ENCODE measurements at regions not wholly inside any gene's neighbourhood (a gene's known extent, or its start where the extent isn't known, plus 50 kb on each side); places are given as distances from the start of the nearest gene placed in this dataset.
"Not testable (repeated sequence)": the region's sequence is repeated elsewhere in the genome, so short reads cannot be mapped to it uniquely, and the experiment has no call there.

GRCh38 chr14:101292448-101292847 lies 268.8 kb upstream of the DIO3 start:
- DNase-seq, result no peak

DNA sequence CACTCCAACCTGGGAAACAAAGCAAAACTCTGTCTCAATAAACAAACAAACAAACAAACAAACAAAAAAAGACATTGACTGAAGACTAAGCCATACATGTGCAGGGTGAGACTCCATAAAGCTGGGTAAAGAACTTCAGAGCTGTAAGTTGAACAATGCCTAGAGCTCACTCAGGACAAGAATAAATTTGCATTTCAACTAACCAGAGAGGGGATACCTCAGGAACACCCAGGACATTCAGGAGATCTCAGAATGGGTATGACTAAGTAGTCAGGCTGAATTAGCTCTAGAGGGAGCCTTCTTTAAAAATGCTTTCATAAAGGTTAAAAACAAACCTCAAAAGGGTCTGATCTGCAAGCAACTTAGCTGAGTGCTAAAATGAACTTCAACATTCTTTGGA lies 267.7 kb upstream of the DIO3 start:
- DNase-seq, result no peak

DNA sequence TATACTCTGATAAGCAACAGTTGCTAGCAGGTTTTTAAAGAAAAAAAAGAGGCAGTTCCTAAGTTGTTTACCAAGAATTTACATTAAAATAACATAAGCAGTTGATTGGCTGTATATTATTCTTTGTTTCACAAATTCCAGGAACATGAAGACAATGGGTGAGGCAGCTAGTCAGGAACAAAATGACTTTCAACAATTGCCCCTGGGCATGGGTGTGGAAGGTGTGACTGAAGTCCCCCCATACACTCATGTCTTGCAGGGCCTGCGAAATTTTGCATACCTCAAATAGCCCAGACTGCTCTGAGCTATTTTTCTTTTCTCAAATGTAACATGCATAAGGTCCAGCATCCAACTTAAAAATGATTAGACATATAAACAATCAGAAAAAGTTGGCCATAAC lies 267.2 kb upstream of the DIO3 start:
- DNase-seq, result no peak

DNA sequence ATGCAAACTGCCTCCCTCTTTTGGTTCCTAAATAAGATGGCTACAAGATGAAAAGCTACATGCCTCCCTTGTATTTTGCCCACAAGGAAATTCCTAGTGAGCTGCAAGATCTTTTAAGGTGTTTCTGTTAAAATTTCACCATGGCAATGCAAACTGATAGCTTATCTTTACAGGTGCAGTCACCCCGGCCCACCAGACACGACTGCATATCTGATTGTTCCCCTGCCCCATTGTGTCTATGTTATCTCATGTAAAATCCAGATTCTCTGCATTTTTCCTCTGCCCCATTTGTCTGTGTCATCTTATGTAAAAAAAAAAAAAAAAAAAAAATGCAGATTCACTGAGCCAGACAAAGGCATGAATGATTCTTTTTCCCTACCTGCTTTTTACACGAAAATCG lies 261.5 kb upstream of the DIO3 start:
- DNase-seq, result not testable (repeated sequence)

DNA sequence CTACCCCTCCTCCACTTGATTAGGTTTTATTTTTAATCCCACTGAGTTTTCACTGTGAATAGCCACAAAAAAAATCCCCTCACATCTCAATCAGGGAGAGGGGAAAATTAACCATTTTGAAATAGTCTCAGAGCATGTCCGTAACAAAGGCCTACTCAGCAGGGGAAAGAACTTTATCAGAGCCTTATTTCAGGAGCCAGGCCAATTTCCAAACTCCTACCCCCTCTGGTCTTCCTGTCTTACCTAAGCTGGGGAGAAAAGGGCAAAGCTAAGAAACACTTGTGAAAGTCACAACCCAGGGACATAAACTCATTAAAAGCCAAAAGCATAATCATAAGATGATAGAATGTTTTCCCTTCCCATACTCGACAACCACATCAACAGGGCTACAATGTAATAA lies 260.3 kb upstream of the DIO3 start:
- no peak for DNase-seq

DNA sequence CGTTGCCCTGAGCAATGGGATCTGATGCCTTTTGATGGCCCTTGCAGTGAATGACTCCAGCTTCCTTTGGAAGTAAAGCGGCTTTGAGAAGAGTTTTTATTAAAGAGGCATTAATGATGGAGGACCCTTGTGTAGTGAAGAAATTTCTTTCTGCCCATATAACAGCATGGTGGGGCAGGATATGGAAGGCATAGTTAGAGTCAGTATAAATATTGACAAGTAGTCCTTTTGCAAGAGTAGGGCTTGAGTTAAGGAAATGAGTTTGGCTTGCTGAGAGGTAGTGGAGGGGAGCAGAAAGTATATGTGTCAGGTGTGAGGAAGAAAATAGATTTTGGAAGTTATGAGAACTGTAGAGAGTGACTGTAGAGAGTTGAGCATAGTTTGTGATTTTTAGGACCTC lies 254.1 kb upstream of the DIO3 start:
- DNase-seq, result not testable (repeated sequence)

GRCh38 chr14:101311186-101311585 lies 250.1 kb upstream of the DIO3 start:
- not testable (repeated sequence) for DNase-seq

DNA sequence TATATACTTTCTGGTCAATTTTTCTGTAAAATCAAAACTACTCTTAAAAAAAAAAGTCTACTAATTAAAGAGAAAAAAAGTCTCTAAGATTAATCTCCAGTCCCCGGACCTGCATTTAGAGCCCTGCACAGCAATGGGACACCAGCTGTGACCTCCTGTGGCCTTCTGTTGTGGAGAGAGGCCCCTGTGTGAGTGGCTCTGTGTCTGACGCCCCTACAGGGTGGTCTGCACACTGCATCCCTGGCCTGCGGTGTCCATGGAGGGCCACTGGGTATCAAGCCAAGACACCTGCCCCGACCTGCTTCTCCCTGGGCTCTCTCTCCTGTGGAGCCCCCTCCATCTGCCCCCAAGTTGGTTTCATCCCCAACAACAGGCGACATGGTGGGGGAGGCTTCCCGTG lies 248.0 kb upstream of the DIO3 start:
- DNase-seq, result no peak

- DNase-seq, result no peak
These were observed 245.4 kb upstream of the DIO3 start for GRCh38 chr14:101315802-101316296.

- DNase-seq, result no peak
These were observed 243.0 kb upstream of the DIO3 start for GRCh38 chr14:101318271-101318670.

DNA sequence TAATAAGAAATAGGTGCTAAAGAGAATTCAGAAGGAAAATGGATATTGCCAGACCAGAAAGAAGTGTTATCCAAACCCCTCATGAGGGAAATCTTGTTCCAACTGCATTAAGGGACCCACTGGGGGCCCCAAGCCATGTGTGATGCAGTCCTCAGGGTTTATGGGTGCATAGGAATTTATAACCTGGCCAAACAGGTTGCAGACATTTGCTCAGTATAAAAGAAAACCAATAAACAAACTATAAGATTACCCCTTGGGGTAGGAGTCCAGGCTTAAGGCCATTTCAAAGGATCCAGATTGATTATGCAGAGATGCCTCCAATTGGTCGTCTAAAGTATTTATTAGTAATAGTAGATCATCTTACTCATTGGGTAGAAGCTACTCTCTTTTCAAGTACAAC lies 240.9 kb upstream of the DIO3 start:
- DNase-seq, result no peak

DNA sequence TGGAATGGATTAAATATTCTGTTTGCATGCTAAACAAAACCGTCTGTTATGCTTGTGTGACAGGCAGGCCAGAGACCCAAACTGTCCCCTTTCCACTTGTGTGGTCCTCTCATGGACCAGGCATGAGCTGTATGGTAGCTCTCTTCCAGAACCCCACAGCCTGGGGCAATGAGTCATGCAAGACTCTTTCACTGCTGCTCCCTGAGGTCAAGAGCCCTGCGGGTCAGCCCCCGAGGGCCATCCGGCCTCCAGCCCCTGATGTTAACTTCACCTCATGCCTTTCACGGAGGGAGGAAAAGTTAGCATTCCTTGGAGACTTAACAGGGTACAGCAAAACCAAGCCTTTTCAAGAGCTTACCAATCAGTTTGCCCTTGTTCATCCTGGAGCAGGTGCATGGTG lies 239.1 kb upstream of the DIO3 start:
- no peak for DNase-seq

GRCh38 chr14:101323111-101323510 lies 238.2 kb upstream of the DIO3 start:
- no peak for DNase-seq

DNA sequence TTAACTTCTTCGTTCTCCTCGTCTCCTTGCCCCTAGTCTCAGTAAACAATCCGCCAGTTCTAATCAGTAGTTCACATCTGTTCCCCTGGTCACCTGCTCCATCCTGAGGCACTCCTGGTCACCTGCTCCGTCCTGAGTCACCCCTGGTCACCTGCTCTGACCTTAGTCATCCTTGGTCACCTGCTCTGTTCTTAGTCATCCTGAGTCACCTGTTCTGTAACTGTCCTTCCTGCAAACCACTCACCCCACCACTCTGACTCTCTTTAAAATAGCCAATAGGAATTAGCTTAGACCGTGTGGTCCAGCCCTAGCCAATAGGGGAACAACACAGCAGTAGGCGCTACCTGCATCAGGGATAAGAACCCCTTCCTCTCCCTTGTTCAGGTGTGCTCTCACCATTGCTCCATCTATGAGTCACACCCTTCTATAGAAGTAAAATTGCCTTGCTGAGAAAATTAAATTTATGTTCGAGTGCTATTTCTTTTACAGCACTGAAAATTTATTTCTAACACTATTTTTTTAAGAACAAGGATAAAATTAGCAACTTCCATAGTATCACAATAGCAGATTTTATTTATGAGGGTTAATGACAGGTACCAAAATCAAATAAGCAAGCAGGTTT lies 237.6 kb upstream of the DIO3 start:
- DNase-seq, result not testable (repeated sequence)

GRCh38 chr14:101325319-101325718 lies 236.0 kb upstream of the DIO3 start:
- no peak for DNase-seq

- DNase-seq, result no peak
These were observed 232.8 kb upstream of the DIO3 start for GRCh38 chr14:101328412-101329028.

DNA sequence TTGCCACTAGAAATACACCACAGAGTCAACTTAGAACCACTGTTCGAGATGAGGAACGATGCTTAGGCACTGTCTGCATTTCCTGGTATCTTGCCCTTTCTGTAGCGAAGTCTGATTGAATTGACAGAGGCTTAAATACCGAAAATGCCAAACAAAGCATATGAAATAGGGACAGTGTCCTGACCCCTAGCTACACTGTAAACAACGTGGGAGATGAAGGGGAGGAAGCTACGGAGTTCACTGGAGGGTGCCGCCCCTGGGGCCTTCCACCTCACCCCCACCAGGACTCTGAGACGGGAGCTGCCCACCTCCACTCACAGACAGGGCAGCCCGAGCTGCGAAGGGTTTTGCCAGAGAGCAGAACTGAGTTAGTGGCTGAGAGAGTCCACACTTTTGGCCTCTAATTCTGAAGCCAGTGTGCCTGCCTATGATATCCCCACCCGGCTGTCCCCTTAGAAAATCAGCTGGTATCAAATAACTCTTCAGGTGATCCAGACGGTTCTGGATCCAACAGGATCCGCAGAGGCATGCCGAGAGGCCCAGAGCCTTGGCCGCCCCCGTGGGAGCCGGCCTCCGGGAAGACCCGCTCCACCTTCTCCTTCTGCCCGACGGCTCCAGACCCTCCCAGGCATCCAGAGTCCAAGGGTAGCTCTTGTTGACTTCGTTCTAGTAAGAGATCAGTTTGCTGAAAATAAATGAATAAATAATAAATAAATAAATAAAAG lies 230.7 kb upstream of the DIO3 start:
- DNase-seq, result no peak

GRCh38 chr14:101331141-101331525 lies 230.2 kb upstream of the DIO3 start:
- no peak for DNase-seq

DNA sequence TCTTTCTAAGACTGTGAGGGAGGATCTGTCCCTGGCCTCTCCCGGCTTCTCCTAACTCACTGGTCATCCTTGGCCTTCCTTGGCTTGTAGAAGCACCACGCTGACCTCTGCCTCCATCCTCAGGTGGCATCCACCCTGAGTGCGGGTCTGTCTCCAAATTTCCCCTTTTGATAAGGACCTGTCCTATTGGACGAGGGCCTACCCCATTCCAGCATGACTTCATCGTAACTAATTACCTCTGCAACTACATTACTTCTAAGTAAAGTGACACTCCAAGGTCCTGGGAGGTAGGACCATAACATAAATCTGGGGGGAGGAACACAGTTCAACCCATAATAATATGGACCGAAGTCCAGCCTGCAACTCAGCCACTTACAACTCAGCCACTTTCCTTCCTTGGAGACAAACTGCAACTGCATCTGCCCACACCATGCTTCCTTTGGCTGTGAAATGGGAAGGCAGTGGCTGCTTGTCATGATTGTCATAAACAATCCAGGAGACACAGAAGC lies 229.6 kb upstream of the DIO3 start:
- DNase-seq, result no peak

- DNase-seq, result no peak
These were observed 229.0 kb upstream of the DIO3 start for GRCh38 chr14:101332281-101332680.

DNA sequence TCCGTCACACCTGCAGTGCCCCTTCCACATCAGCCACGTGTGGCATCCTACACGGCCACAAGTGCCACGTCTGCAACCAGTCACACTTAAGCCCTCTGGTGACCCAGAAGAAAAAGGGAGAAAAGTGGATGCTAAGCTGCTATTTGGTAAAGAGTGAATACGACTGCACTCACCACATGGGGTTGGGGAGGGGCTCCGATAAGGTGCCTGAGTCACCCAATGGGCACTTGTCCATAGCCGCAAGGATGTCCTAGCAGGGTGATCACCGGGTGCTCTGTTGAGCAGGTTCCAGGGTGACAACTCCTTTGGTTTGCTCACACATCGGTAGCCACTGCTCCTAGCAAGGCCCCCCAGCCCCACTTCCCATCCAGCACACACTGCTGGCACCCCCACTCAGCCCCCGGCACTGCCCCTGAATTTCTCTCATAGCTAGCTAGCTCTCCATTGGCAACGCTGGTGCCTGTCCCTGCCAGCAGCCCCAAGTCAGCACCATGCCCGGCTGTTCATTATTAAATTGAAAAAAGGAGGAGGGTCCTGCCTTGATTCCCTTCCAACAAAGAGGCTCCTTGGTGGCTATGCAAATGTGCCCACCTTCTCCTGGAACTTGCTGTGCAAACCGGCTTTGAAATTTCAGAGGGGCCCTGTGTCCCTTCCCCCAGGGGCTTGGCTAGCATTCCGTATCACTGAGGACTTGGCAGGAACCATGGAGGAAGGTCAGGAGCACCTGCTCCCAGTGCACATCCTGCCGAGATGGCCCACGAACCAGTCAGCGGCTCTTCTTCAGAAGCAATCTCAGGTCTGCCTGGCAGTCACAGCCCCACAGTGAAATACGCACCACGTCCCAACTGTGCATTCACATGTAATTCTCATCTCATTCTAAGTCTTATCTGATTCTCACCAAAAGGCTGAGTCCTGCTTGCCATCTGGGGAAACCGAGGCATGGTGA lies 227.7 kb upstream of the DIO3 start:
- no peak for DNase-seq

GRCh38 chr14:101334656-101335055 lies 226.6 kb upstream of the DIO3 start:
- no peak for DNase-seq

Data from left hindlimb (tissue), 1 donor.